SK-N-MC (cell line): ENCODE measurements at regions not wholly inside any gene's neighbourhood (a gene's known extent, or its start where the extent isn't known, plus 50 kb on each side); places are given as distances from the start of the nearest gene placed in this dataset.
"Not testable (repeated sequence)": the region's sequence is repeated elsewhere in the genome, so short reads cannot be mapped to it uniquely, and the experiment has no call there.

Source experiments
- DNase-seq: peaks from one replicate; pipeline ENCODE4 v3.0.0-alpha.2; 2011; ENCODE audit warnings: low read depth, low spot score
- H3K27ac ChIP-seq: fragments of 200-600 bp; sonication (generic); 2 replicates; pipeline ENCODE4 v1.5.1; 2016; ENCODE audit warnings: mixed run types
- H3K36me3 ChIP-seq: fragments of 200-600 bp; sonication (generic); 2 replicates; pipeline ENCODE4 v1.6.1; 2017; ENCODE audit warnings: antibody characterized with exemption, low read length, mixed read lengths; ENCODE audit not compliant: insufficient read depth
- H3K4me3 ChIP-seq: fragments of 200-600 bp; sonication (generic); 2 replicates; pipeline ENCODE4 v1.5.1; 2016
- H3K9ac ChIP-seq: fragments of 200-600 bp; sonication (generic); 2 replicates; pipeline ENCODE4 v1.8.0; 2017; ENCODE audit warnings: mixed run types, mixed read lengths; ENCODE audit not compliant: insufficient read length
- H3K9me3 ChIP-seq: fragments of 200-600 bp; sonication (generic); 2 replicates; pipeline ENCODE4 v1.6.1; 2017; ENCODE audit warnings: low read depth, mild to moderate bottlenecking, antibody characterized with exemption, low read length, moderate library complexity, mixed read lengths
- EZH2 ChIP-seq: fragments of 200-600 bp; sonication (generic); IDR thresholded peaks from one replicate; pipeline ENCODE4 v1.6.1; 2017; ENCODE audit warnings: antibody characterized with exemption
- FOXP2 ChIP-seq: optimal IDR thresholded peaks from 2 replicates; pipeline ENCODE3; 2011; ENCODE audit warnings: mild to moderate bottlenecking, moderate library complexity; ENCODE audit not compliant: insufficient read depth; ENCODE audit errors: extremely low read length, control extremely low read depth
- POLR2AphosphoS5 ChIP-seq: IDR thresholded peaks from 2 replicates; pipeline ENCODE4 v1.6.1; 2012; ENCODE audit warnings: mild to moderate bottlenecking, low read depth, low read length, borderline replicate concordance

GRCh38 chr4:126628933-126629332 lies 1003.8 kb upstream of the INTU start:
- no peaks in the 10 kb centered on the region for H3K9me3 ChIP-seq
- H3K4me3 ChIP-seq = no peak overlapping the region
- no peak overlapping the region for H3K27ac ChIP-seq
- no peak for DNase-seq
- H3K9ac ChIP-seq = no peak overlapping the region
- TF ChIP-seq POLR2AphosphoS5 (no peak), EZH2 (no peak), FOXP2 (no peak)
- H3K36me3 ChIP-seq = peaks cover 6% of the 10 kb centered on the region; the same call in 1 of the 2 replicates

DNA sequence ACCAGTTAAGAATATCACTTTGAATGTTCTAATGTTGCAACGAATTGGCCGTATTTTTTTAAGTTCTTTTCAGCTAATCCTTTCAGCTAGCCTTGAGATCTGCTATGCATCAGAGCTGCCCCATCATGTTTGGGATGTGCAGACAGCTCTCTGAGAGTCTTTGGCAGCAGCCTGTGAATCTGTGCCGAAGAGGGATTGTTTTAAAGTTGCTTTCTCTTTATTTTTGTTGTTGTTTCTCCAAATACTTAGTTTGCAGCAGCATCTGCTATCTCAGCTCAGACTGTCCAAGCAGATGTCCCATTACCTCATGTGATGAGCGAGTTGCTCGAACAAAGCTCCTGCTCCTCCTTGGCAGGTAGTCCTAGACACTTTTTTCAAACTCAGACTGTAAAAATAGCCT lies 1002.5 kb upstream of the INTU start:
- Histone ChIP-seq H3K9ac (no peak overlapping the region), H3K4me3 (no peak overlapping the region), H3K36me3 (peaks cover 6% of the 10 kb centered on the region; the same call in 1 of the 2 replicates), H3K27ac (no peak overlapping the region), H3K9me3 (no peaks in the 10 kb centered on the region)
- TF ChIP-seq POLR2AphosphoS5 = no peak
- TF ChIP-seq EZH2 = no peak
- TF ChIP-seq FOXP2 = no peak
- no peak for DNase-seq

DNA sequence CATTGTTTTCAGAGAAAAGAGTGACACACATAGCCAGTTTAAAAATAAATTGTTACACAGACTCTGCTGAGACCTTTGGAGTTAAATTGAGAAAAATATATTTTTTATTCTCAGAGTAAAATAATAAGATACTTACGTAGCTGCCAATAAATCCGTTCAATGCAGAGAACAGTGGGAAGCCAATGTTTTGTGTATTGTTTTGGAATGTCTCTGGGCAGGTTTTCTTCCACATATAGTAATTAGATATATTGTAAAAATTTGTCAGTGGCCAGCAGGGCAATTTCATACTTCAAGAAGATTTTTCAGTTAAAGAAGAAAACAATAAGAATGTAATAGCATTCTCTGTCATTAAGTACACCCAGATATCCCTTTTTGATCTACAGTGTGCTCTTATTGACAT lies 999.5 kb upstream of the INTU start:
- TF ChIP-seq FOXP2 (no peak), POLR2AphosphoS5 (no peak)
- H3K36me3 ChIP-seq = no peaks in the 10 kb centered on the region
- no peak overlapping the region for H3K9ac ChIP-seq
- DNase-seq = no peak
- no peaks in the 10 kb centered on the region for H3K9me3 ChIP-seq
- no peak overlapping the region for H3K4me3 ChIP-seq
- peak overlapping the region; percentile 74; the same call in 1 of the 2 replicates for H3K27ac ChIP-seq

GRCh38 chr4:126637706-126638105 lies 995.1 kb upstream of the INTU start:
- no peak overlapping the region for H3K4me3 ChIP-seq
- no peak overlapping the region for H3K9ac ChIP-seq
- H3K27ac ChIP-seq = no peak overlapping the region
- H3K9me3 ChIP-seq = no peaks in the 10 kb centered on the region
- no peak for TF ChIP-seq EZH2
- TF ChIP-seq FOXP2 = no peak
- TF ChIP-seq POLR2AphosphoS5 = no peak
- DNase-seq = no peak
- H3K36me3 ChIP-seq = no peaks in the 10 kb centered on the region

GRCh38 chr4:126647320-126647719 lies 985.4 kb upstream of the INTU start:
- Histone ChIP-seq H3K36me3 (no peaks in the 10 kb centered on the region), H3K9me3 (no peaks in the 10 kb centered on the region), H3K4me3 (no peak overlapping the region), H3K9ac (no peak overlapping the region), H3K27ac (no peak overlapping the region)
- no peak for TF ChIP-seq FOXP2
- no peak for TF ChIP-seq POLR2AphosphoS5
- DNase-seq = no peak

DNA sequence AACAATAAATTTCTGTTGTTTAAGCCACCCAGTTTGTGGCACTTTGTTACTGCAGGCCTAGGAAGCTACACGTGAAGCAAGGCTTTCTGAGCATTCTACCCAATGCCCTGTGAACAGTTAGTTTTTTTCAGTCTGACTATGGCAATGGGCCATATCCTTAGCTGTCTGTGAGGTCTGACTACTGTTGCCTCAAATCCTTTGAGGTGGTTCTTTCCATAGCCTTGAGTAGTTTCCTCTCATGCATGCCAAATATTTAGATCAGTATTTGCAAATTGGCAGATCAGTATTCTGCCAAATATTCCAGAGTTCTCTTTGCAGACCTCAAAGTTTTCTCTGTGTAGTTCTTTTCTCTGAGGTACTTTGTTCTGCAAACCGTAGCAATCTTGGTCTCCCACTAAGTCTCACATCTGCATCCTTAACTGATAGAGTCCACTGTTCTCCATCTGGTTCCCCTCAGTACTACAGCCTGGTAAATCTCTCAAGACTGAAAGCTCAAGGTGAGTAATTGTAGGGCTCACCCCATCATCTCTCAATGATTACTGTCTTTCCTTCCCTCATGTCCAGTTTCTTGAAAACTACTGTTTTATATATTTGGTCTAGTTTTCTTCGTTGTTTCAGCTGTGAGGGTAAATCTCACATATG lies 984.9 kb upstream of the INTU start:
- H3K9me3 ChIP-seq = no peaks in the 10 kb centered on the region
- TF ChIP-seq EZH2 = no peak
- TF ChIP-seq FOXP2 = no peak
- TF ChIP-seq POLR2AphosphoS5 = no peak
- H3K27ac ChIP-seq = no peak overlapping the region
- no peaks in the 10 kb centered on the region for H3K36me3 ChIP-seq
- H3K4me3 ChIP-seq = no peak overlapping the region
- no peak for DNase-seq
- H3K9ac ChIP-seq = no peak overlapping the region

- Histone ChIP-seq H3K9me3 (no peaks in the 10 kb centered on the region), H3K9ac (no peak overlapping the region), H3K4me3 (no peak overlapping the region), H3K36me3 (no peaks in the 10 kb centered on the region), H3K27ac (no peak overlapping the region)
- TF ChIP-seq FOXP2 (no peak), POLR2AphosphoS5 (no peak), EZH2 (no peak)
- no peak for DNase-seq
Measured at GRCh38 chr4:126658411-126658810, 974.3 kb upstream of the INTU start.

DNA sequence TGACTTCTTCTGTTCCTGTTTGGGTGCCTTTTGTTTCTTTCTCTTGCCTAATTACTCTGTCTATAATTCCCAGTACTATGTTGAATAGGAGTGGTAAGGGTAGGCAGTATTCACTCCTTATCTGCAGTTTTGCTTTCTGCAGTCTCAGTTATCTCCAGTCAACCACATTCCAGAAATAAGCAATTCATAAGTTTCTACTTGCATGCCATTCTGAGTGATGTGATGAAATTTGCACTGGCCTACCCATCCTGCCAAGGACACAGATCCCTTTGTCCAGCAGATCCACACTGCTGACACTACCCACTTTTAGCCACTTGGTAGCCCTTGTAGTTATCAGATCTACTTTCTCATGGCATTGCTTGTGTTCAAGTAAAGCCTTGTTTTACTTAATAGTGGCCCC lies 971.6 kb upstream of the INTU start:
- Histone ChIP-seq H3K36me3 (no peaks in the 10 kb centered on the region; the same call in 1 of the 2 replicates), H3K9ac (no peak overlapping the region), H3K9me3 (no peaks in the 10 kb centered on the region), H3K27ac (no peak overlapping the region), H3K4me3 (no peak overlapping the region)
- TF ChIP-seq EZH2 (no peak), POLR2AphosphoS5 (no peak), FOXP2 (no peak)
- DNase-seq = no peak

- Histone ChIP-seq H3K9ac (no peak overlapping the region), H3K4me3 (no peak overlapping the region), H3K9me3 (no peaks in the 10 kb centered on the region), H3K27ac (no peak overlapping the region), H3K36me3 (no peaks in the 10 kb centered on the region; the same call in 1 of the 2 replicates)
- DNase-seq = no peak
- no peak for TF ChIP-seq EZH2
- TF ChIP-seq FOXP2 = no peak
- TF ChIP-seq POLR2AphosphoS5 = no peak
Measured at GRCh38 chr4:126664839-126665238, 967.9 kb upstream of the INTU start.

DNA sequence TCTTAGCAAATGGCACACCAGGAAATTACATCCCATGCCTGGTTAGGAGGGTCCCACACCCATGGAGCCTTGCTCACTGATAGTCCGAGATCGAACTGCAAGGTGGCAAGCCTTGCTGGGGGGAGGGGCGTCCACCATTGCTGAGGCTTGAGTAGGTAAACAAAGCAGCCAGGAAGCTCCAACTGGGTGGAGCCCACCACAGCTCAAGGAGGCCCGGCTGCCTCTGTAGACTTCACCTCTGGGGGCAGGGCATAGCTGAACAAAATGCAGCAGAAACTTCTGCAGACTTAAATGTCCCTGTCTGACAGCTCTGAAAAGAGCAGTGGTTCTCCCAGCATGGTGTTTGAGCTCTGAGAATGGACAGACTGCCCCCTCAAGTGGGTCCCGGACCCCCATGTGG lies 962.7 kb upstream of the INTU start:
- not testable (repeated sequence) for H3K36me3 ChIP-seq, H3K9ac ChIP-seq, H3K9me3 ChIP-seq, H3K4me3 ChIP-seq, DNase-seq, H3K27ac ChIP-seq
